RPMI8226 (cell line): ENCODE measurements at regions not wholly inside any gene's neighbourhood (a gene's known extent, or its start where the extent isn't known, plus 50 kb on each side); places are given as distances from the start of the nearest gene placed in this dataset.
A peak's percentile ranks its signal among the peaks of the same experiment; 100 is the strongest.

Source experiments
- DNase-seq: peaks from one replicate; pipeline ENCODE4 v3.0.0-alpha.2; 2015

DNA sequence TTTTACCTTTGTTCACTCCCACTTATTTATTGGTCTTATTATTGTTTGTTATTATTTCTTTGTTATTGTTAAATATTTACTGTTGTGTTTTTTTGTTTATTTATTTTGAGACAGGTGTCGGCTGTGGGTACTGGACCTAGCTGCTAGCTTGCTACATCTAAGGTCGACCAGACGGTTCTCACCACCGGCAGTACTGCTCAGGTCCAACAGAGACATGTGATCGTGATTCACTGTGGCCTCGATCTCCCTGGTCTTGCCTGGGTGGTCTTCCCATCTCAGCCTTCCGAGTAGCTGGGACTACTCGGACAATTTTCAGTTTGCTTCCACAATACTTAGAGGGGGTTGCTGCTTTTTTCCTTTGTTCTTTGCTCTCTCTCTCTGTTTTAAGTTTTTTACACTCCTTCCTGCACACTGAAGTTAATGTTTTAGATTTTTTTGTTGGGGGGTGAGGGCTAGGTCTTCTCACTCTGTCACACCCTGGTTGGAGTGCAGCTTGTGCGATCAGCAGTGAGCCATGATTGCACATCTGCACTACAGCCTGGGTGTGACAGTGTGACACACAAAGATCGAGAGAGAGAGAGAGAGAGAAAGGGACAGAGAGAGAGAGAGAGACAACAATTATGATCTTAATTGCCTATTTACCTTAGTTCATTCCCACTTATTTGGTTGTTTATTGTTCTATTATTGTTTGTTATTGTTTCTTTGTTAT lies 1432.4 kb downstream of the UQCRFS1 start:
- no peak for DNase-seq

DNA sequence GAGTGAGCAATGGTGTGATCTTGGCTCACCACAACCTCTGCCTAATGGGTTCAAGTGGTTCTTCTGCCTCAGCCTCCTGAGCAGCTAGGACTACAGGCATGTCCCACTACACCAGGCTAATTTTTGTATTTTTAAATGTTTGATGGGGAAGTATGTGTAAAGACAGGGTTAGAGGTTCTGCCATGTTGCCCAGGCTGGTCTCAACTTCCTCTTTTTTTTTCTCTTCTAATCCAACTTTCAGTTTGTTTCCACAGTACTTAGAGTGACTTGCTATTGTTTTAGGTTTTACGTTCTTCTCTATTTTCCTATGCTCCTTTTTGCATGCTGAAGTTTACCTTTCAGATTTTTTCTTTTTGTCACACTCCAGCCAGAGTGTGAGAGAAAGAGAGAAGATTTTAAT lies 1433.0 kb downstream of the UQCRFS1 start:
- no peak for DNase-seq

DNA sequence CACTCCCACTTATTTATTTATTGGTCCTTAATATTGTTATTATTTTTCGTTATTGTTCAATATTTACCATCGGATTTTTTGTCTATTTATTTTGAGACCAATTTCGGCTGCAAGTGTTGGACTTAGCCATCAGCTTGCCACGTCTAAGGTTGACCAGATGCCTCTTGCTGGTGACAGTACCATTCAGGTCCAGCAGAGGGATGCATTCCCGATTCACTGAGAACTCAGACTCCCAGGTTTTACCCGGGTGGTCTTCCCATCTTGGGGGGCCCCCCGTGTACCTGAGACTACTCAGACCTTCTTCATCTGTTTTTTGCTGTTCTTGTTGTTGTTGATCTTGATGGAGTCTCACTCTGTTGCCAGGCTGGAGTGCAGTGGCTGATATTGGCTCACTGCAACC lies 1435.2 kb downstream of the UQCRFS1 start:
- no peak for DNase-seq

DNA sequence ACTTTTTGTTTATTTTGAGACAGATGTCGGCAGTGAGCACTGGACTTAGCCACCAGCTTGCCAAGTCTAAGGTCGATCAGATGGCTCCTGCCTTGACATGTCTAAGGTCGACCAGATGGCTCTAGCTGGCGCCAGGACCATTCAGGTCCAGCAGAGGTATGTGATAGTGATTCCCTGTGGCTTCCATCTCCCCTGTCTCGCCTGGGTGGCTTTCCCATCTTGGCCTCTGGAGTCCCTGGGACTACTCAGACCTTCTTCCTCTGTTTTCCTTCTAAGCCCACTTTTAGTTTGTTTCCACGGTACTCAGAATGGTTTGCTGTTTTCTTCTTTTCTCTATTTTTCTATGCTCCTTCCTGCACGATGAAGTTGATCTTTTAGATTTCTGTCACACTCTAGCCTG lies 1435.7 kb downstream of the UQCRFS1 start:
- no peak for DNase-seq

DNA sequence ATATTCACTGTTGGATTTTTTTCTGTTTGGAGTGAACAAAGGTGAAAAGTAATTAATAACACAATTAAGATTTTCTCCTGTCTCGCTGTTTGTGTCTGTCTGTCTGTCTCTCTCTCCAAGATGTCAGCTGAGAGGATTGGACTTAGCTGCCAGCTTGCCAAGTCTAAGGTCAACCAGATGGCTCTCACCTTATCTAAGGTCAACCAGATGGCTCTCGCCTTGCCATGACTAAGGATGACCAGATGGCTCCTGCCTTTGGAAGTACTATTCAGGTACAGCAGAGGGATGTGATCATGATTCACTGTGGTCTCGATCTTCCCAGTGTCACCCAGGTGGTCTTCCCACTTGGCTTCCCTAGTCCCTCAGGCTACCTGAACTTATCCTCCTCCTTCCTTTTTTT lies 1436.4 kb downstream of the UQCRFS1 start:
- DNase-seq: no peak

DNA sequence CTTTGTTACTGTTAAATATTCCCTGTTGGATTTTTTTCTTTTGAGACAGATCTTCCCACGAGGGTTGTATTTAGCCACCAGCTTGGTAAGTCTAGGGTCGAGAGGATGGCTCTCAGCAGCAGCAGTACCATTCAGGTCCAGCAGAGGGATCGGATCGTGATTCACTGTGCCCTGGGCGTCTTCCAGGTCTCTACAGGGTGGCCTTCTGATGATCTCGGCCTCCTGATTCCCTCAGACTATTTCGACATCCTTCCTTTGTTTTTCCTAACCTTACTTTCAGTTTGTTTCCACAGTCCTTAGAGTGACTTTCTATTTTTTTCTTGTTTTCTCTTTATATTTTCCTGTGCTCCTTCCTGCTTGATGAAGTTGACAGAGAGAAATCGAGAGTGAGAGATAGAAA lies 1436.9 kb downstream of the UQCRFS1 start:
- DNase-seq: peak; percentile 33

DNA sequence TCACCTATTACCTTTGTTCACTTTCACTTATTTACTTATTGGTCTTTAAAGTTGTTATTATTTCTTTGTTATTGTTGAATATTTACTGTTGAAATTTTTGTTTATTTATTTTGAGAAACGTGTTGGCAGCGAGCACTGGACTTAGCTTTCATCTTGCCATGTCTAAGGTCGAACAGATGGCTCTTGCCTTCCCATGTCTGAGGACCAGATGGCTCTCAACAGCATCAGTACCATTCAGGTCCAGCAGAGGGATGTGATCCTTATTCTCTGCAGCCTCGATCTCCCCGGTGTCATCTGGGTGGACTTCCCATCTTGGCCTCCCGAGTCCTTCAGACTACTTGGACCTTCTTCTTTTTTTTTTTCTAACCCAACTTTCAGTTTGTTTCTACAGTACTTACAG lies 1437.6 kb downstream of the UQCRFS1 start:
- DNase-seq: no peak

DNA sequence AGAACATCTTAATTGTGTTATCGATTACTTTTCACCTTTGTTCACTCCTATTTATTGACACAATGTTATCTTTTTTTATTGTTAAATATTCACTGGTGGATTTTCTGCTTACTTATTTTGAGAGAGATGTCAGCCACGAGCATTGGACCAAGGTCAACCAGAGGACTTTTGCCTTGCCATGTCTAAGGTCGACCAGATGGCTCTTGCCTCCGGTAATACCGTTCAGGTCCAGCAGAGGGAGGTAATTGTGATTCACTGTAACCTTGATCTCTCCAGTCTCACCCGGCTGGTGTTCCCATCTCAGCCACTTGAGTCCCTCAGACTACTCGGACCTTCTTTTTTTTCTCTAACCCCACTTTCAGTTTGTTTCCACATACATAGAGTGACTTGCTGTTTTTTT lies 1438.1 kb downstream of the UQCRFS1 start:
- DNase-seq: peak; percentile 47

DNA sequence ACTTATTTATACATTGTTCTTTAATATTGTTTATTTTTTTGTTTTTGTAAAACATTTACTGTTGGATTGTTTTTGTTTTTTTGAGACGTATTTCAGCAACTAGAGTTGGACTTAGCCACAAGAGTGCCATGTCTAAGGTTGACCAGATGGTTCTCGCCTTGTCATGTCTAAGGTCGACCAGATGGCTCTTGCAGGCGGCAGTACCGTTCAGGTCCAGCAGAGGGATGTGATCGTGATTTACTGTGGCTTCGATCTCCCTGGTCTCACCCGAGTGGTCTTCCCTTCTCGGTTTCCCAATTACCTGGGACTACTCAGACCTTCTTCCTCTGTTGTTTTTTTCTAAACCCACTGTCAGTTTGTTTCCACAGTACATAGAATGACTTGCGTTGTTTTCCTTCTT lies 1438.6 kb downstream of the UQCRFS1 start:
- no peak for DNase-seq

DNA sequence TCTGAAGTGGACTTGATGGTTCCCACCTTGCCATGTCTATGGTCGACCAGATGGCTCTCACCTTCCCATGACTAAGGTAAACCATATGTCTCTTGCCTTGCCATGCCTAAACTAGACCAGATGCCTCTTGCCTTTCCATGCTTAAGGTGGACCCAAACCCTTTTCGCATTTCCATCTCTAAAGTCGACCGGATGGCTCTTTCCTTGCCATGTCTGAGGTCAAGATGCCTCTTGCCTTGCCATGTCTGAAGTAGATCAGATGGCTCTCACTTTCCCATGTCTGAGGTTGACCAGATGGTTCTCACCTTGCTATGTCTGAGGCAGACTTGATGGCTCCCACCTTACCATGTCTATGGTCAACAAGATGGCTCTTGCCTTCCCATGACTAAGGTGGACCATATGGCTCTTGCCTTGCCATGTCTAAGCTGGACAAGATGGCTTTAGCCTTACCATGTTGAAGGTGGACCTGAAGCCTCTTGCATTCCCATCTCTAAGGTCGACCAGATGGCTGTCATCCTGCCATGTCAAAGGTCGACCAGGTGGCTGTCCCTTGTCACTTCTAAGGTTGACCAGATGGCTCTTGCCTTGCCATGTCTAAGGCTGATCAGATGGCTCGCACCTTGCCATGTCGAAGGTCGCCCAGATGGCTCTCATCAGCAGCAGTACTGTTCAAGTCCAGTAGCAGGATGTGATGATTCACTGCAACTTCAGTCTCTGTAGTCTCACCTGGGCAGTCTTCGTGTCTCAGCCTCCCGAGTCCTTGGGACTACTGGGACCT lies 1439.4 kb downstream of the UQCRFS1 start:
- DNase-seq: no peak

DNA sequence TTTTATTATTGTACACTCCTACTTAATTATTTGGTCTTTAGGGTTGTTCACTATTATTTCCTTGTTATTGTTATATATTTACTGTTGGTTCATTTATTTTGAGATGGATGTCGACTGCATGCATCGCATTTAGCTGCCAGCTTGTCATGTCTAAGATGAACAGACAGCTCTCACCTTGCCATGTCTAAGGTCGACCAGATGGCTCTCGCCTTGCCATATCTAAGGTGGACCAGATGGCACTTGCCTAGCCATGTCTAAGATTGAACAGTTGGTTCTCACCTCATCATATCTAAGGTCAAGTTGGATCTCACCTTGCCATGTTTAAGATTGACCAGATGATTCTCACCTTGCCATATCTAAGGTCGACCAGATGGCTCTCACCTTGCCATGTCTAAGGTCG lies 1440.9 kb downstream of the UQCRFS1 start:
- DNase-seq: no peak

DNA sequence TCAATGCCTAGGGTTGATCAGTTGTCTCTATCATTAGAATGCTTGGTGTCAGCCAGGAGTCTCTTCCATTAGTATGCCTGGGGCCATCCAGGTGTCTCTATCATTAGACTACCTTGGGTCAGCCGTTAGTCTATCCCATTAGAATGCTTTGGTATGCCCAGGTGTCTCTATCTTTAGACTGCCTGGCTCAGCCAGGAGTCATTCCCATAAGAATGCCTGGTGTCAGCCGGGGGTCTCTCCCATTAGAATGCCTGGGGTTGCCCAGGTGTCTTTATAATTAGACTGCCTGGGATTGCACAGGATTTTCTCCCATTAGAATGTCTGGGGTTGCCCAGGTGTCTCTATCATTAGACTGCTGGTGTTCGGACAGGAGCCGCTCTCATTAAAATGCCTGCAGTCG lies 1442.9 kb downstream of the UQCRFS1 start:
- DNase-seq: no peak

DNA sequence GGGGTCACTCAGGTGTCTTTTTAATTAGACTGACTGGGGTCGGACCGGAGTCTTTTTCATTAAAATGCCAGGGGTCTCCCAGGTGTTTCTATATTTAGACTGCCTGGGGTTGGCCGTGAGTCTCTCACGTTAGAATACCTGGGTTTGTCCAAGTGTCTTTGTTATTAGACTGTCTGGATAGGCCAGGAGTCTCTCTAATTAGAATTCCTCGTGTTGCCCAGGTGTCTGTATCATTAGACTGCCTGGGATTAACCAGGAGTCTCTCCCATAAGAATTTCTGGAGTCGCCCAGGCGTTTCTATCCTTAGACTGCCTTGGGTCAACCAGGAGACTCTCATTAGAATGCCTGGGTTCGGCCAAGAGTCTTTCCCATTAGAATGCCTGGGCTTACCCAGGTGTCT lies 1445.7 kb downstream of the UQCRFS1 start:
- DNase-seq: no peak

DNA sequence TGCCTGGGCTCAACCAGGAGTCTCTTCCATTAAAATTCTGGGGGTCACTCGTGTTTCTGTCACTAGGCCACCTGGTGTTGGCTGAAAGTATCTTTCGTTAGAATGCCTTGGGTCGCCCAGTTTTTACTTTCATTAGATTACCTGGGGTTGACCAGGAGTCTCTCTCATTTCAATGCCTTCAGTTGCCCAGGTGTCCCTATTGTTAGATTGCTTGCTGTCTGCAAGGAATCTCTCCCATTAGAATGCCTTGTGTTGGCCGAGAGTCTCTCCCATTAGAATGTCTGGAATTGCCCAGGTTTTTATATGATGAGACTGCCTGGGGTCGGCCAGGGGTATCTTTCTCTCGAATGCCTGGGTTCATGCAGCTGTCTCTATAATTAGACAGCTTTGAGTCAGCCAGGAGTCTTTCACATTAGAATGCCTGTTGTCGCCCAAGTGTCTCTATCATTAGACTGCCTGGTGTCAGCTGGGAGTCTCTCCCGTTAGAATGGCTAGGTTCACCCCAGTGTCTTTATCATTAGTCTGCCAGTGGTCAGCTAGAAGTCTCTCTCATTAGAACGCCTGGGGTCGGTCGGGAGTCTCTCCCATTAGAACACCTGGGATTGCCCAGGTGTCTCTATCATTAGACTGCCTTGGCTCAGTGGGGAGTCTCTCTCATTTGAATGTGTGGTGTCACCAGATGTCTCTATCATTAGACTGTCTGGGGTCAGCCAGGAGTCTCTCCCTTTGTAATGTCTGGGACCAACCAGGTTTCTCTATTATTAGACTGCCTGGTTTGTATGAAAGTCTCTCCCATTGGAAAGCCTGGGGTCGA lies 1446.8 kb downstream of the UQCRFS1 start:
- no peak for DNase-seq

DNA sequence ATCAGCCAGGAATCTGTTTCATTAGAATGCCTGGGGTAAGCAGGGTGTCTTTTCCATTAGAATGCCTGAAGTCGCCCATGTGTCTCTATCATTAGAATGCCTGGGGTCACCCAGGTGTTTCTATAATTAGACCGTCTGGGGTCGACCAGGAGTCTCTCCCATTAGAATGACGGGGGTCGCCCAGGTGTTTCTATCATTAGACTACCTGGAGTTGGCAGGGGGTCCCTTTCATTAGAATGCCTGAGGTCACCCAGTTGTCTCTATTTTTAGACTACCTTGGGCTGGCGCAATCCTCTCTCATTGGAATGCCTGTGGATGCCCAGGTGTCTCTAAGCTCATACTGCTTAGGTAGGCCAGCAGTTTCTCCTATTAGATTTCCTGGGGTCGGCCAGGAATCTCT lies 1447.6 kb downstream of the UQCRFS1 start:
- DNase-seq: no peak

DNA sequence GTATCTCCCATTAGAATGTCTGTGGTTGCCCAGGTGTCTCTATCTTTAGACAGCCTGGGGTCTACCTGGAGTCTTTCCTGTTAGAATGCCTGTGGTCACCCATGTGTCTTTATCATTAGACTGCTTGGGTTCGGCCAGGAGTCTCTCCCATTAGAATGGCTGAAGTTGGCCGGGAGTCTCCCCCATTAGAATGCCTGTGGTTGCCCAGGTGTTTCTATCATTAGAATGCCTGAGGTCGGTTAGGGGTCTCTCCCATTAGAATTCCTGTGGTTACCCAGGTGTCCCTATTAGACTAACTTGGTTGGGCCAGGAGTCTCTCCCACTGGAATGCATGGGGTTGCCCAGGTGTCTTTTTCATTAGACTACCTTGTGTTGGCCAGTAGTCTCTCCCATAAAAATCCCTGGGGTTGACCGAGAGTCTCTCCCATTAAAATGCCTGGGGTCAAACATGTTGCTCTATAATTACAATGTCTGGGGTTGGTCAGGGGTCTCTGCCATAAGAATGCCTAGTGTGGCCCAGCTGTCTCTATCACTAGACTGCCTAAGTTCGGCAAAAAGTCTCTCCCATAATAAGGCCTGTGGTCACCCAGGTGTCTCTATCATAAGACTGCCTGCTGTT lies 1448.7 kb downstream of the UQCRFS1 start:
- DNase-seq: no peak

DNA sequence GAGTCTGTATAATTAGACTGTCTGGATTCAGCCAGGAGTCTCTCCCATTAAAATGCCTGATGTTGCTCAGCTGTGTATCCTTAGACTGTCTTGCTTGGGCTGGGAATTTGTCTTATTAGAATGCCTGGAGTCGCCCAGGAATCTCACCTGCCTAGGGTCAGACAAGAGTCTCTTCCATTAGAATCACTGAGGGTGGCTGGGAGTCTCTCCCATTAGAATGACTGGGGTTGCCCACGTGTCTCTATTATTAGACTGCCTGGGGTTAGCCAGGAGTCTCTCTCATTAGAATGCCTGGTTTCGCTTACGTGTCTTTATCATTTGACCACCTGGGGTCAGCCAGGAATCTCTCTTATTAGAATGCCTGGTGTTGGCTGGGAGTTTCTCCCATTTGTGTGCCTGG lies 1450.0 kb downstream of the UQCRFS1 start:
- DNase-seq: no peak

DNA sequence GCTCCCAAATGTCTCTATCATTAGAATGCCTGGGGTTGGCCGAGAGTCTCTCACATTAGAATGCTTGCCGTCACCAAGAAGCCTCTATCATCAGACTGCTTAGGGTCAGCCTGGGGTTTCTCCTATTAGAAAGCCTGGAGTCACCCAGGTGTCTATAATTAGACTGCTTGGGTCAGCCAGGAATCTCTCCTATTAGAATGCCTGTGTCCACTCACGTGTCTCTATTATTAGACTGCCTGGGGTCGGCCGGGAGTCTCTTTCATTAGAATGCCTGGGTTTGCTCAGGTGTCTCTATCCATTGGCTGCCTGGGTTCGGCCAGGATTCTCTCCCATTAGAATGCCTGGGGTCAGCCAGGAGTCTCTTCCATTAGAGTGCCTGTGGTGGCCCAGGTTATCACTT lies 1453.1 kb downstream of the UQCRFS1 start:
- DNase-seq: no peak

DNA sequence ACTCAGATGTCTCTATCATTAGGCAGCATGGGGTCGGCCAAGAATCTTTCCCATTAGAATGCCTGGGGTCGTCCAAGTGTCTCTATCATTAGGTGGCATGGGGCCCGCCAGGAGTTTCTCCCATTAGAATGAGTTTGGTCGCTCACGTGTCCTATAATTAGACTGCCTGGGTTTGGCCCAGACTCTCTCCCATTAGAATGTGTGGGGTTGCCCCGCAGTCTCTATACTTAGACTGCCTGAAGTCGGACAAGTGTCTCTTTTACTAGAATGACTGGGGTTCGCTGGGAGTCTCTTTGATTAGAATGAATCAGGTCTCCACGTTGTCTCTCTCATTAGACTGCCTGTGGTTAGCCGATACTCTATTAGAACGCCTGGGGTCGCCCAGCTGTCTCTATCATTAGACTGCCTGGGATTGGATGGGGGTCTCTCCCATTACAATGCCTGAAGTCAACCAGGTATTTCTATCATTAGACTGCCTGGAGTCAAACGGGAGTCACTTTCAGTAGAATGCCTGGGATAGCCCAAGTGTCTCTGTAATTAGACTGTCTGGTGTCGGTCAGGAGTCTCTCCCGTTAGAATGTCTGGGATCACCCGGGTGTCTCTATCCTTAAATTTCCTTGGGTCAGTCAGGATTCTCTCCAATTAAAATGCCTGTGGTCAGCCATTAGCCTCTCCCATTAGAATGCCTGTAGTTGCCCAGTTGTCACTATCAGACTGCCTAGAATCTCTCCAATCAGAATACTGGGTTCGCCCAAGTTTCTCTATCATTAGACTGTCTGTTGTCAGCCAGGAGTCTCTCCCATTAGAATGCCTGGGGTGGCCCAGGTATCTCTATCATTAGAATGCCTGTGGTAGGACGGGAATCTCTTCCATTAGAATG lies 1454.1 kb downstream of the UQCRFS1 start:
- no peak for DNase-seq

DNA sequence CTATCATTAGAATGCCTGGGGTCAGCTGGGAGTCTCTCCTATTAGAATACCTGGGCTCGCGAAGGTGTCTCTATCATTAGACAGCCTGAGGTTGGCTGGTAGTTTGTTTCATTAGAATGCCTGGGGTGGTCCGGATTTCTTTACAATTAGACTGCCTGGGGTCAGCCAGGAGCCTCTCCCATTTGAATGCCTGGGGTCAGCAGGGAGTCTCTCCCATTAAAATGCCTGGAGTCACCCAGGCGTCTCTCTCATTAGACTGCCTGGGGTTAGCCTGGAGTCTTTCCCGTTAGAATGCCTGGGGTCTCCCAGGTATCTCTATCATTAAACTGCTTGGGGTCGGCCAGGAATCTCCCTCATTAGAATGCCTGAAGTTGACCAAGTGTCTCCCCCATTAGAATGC lies 1458.3 kb downstream of the UQCRFS1 start:
- no peak for DNase-seq

DNA sequence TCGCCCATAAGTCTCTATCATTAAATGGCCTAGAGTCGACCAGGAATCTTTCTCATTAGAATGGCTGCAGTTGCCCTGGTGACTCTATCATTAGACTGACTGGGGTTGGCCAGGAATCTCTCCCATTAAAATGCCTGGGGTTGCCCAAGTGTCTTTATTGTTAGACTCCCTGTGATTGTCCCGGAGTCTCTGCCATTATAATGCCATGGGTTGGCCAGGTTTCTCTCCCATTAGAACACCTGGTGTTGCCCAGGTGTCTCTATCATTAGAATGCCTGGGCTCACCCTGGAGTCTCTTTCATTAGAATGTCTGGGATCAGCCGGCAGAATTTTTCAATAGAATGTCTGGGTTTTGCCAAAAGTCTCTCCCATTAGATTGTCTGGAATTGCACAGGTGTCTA lies 1459.3 kb downstream of the UQCRFS1 start:
- DNase-seq: no peak

DNA sequence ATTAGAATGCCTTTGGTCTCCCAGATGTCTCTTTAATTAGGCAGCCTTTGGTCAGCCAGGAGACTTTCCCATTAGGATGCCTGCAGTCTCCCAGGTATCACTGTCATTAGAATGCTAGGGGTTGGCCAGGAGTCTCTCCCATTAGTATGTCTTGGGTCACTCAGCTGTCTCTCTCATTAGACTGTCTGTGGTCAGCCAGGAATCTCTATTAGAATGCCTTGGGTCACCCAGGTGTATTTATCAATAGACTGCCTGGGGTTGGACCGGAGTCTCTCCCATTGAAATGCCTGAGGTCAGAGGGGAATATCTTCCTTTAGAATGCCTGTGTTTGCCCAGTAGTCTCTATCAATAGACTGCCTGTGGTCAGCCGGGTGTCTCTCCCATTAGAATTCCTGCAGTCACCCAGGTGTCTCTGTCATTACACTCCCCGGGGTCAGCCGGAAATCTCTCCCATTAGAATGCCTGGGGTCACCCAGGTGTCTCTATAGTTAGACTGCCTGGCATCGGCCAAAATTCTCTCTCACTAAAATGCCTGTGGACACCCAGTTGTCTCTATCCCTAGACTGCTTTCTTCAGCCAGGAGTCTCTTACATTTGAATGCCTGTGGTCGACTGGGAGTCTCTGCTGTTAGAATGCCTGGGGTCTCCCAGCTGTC lies 1460.3 kb downstream of the UQCRFS1 start:
- no peak for DNase-seq
